OCI-LY3 (cell line): ENCODE measurements at regions not wholly inside any gene's neighbourhood (a gene's known extent, or its start where the extent isn't known, plus 50 kb on each side); places are given as distances from the start of the nearest gene placed in this dataset.

Source experiments
- H2AFZ ChIP-seq: fragments of 200-600, 300-600 bp; shearing (Covaris generic); 2 replicates; pipeline ENCODE4 v1.6.0; 2014; ENCODE audit warnings: antibody characterized with exemption, low read depth, low read length
- H3K27ac ChIP-seq: fragments of 200-600, 300-600 bp; sonication (generic); 2 replicates; pipeline ENCODE4 v1.5.1; 2014; ENCODE audit warnings: mild to moderate bottlenecking, low read length, moderate library complexity, mixed read lengths
- H3K27me3 ChIP-seq: fragments of 200-600, 300-600 bp; sonication (generic); 2 replicates; pipeline ENCODE4 v1.6.1; 2014; ENCODE audit warnings: low read depth, low read length, mixed read lengths
- H3K36me3 ChIP-seq: fragments of 200-600, 300-600 bp; sonication (generic); replicated peaks from 2 replicates; pipeline ENCODE3; 2014; ENCODE audit warnings: low read depth, low read length, mixed read lengths
- H3K4me1 ChIP-seq: fragments of 300-600, 200-600 bp; sonication (generic); 2 replicates; pipeline ENCODE4 v1.6.1; 2014; ENCODE audit warnings: low read length, mixed read lengths
- H3K4me2 ChIP-seq: fragments of 200-600, 300-600 bp; sonication (generic); 2 replicates; pipeline ENCODE4 v1.6.1; 2014; ENCODE audit warnings: low read length, mixed read lengths
- H3K4me3 ChIP-seq: fragments of 300-600, 200-600 bp; sonication (generic); 2 replicates; pipeline ENCODE4 v1.5.1; 2014; ENCODE audit warnings: antibody characterized with exemption, mild to moderate bottlenecking, low read length, moderate library complexity
- H3K79me2 ChIP-seq: fragments of 300-600, 200-600 bp; shearing (Covaris generic); 2 replicates; pipeline ENCODE4 v1.6.1; 2014; ENCODE audit warnings: mild to moderate bottlenecking, low read length, mixed read lengths
- H3K9ac ChIP-seq: fragments of 300-600, 200-600 bp; shearing (Covaris generic); 2 replicates; pipeline ENCODE4 v1.6.0; 2014; ENCODE audit warnings: mild to moderate bottlenecking, low read length, moderate library complexity
- H3K9me3 ChIP-seq: fragments of 200-600, 300-600 bp; shearing (Covaris generic); 2 replicates; pipeline ENCODE4 v1.6.1; 2014; ENCODE audit warnings: low read length, mixed read lengths; ENCODE audit not compliant: insufficient read depth
- H4K20me1 ChIP-seq: fragments of 200-600, 300-600 bp; sonication (generic); 2 replicates; pipeline ENCODE4 v1.6.1; 2016; ENCODE audit warnings: low read length, mixed read lengths; ENCODE audit not compliant: insufficient read depth
- EZH2phosphoT487 ChIP-seq: fragments of 200-600 bp; shearing (Covaris generic); IDR thresholded peaks from 2 replicates; pipeline ENCODE4 v1.6.1; 2018; ENCODE audit warnings: antibody characterized with exemption, mixed run types, low read depth
- TF ChIP-seq, protein P1 (sequence below): fragments of 200-600, 300-600 bp; sonication (generic); IDR thresholded peaks from 2 replicates; pipeline ENCODE4 v1.5.1; 2014; ENCODE audit warnings: antibody characterized with exemption, low read length, low read depth

DNA sequence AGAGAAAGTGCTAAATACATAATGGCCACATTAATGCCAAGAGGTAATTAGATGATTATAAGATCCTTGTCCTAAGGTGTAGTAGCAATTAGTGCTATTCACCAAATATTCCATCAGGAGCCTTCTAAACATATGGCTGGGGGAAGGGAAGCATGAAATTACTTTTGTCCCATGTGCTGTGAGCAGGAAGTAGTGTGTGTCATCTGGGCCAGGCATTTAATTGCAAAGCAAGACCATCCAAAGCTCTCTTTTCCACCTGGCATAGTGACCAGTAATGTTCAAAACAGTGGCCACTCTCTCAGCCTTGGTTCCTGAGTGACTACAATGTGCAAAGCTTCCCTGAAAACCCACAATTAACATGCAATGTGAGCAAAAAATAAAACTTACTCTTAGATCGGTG lies 144.2 kb upstream of the FAM241A start:
- Histone ChIP-seq H3K27me3 (no peaks in the 10 kb centered on the region), H3K9ac (no peak overlapping the region), H3K27ac (no peak overlapping the region), H3K4me2 (no peak overlapping the region), H3K4me1 (peaks cover 26% of the 10 kb centered on the region), H4K20me1 (no peaks in the 10 kb centered on the region), H2AFZ (peak overlapping the region; percentile 30; the same call in 1 of the 2 replicates), H3K79me2 (no peaks in the 10 kb centered on the region), H3K4me3 (no peak overlapping the region), H3K9me3 (no peaks in the 10 kb centered on the region), H3K36me3 (no peaks in the 10 kb centered on the region)
- TF ChIP-seq, protein P1, sequence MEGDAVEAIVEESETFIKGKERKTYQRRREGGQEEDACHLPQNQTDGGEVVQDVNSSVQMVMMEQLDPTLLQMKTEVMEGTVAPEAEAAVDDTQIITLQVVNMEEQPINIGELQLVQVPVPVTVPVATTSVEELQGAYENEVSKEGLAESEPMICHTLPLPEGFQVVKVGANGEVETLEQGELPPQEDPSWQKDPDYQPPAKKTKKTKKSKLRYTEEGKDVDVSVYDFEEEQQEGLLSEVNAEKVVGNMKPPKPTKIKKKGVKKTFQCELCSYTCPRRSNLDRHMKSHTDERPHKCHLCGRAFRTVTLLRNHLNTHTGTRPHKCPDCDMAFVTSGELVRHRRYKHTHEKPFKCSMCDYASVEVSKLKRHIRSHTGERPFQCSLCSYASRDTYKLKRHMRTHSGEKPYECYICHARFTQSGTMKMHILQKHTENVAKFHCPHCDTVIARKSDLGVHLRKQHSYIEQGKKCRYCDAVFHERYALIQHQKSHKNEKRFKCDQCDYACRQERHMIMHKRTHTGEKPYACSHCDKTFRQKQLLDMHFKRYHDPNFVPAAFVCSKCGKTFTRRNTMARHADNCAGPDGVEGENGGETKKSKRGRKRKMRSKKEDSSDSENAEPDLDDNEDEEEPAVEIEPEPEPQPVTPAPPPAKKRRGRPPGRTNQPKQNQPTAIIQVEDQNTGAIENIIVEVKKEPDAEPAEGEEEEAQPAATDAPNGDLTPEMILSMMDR: no peak
- no peak for TF ChIP-seq EZH2phosphoT487

DNA sequence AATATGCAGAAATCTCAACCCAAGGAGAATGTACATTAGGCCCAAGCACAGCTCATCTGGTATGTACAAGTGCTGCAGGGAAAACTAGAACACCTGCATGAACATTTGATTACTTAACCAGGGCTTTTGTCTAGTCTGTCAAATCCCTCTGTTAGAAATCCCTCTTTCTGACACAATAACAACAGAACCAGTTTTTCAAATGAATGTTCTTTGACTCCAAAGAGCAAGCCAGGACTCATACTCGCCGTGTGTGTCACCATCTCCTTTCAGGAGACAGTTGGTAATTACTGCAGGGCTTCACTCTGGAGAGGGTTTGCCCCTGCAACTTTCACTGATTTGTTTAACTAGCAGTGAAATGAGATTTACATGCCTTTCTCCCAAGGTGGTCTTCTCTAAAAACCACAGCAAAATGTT lies 143.0 kb upstream of the FAM241A start:
- Histone ChIP-seq H3K4me1 (peaks cover 17% of the 10 kb centered on the region), H3K36me3 (no peaks in the 10 kb centered on the region), H4K20me1 (no peaks in the 10 kb centered on the region), H3K9ac (no peak overlapping the region), H3K27ac (no peak overlapping the region), H3K9me3 (no peaks in the 10 kb centered on the region), H3K79me2 (no peaks in the 10 kb centered on the region), H3K4me3 (no peak overlapping the region), H3K27me3 (no peaks in the 10 kb centered on the region), H2AFZ (no peak overlapping the region), H3K4me2 (no peak overlapping the region)
- TF ChIP-seq EZH2phosphoT487: no peak
- TF ChIP-seq, protein P1: no peak

DNA sequence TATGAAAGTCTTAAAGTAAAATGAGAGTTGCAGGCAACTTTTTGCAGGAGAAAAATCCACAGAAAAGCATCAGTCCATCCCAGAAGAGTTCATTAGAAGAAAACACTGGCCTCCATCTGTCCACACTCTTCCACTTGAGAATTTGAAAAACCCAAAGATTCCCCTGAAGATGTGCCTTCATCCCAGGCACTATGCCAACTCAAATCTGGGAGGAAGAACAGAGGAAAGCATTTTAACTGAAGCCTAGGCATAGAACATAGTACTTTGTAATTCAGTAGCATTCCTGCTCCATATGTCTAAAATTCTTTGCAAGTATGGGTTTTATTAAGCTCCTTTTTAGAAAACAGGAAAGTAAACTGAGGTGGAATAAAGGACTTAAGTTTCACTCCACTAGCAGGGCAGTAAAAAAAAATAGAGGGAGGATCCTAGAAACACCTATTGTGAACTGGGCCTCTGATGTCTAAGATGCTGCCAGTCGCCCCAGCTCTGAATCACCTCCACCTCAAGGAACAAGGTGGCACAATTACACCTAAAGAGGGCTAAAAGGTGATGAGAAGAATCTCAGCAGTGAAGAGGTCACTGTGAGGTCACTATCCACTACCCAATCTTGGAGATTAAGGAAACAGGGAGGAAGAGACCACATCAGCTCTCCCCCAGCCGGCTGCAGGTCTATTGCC lies 141.9 kb upstream of the FAM241A start:
- Histone ChIP-seq H3K9me3 (no peaks in the 10 kb centered on the region), H3K36me3 (no peaks in the 10 kb centered on the region), H2AFZ (no peak overlapping the region), H4K20me1 (no peaks in the 10 kb centered on the region), H3K4me2 (no peak overlapping the region), H3K9ac (no peak overlapping the region), H3K27me3 (no peaks in the 10 kb centered on the region), H3K79me2 (no peaks in the 10 kb centered on the region), H3K27ac (no peak overlapping the region), H3K4me1 (peaks cover 19% of the 10 kb centered on the region), H3K4me3 (no peak overlapping the region)
- TF ChIP-seq, protein P1: no peak
- no peak for TF ChIP-seq EZH2phosphoT487

DNA sequence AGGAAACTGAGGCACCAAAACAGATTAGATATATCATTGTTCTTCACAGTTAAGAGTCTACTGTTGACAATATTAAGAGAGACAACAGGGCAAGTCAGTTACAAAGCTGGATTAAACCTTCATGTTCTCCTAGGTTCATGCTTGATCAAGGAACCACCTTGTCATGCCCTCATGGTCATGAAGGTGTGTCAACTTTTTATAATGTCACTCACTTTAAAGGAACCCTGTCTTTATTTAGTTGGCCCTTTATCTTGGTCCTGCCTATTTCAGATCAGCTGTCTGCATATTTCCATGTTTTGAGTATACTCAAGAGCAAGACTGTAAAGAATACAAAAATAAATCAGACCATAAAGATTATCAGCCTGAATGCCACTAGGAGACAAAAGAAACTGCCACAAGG lies 140.2 kb upstream of the FAM241A start:
- Histone ChIP-seq H3K79me2 (no peaks in the 10 kb centered on the region), H3K9me3 (no peaks in the 10 kb centered on the region), H3K4me2 (no peak overlapping the region), H2AFZ (0 out of 2 replicates have a peak overlapping the region, but pooled peaks have one; percentile 15), H3K27ac (no peak overlapping the region), H4K20me1 (no peaks in the 10 kb centered on the region), H3K36me3 (no peaks in the 10 kb centered on the region), H3K4me3 (no peak overlapping the region), H3K4me1 (peaks cover 19% of the 10 kb centered on the region), H3K27me3 (no peaks in the 10 kb centered on the region), H3K9ac (no peak overlapping the region)
- TF ChIP-seq, protein P1: no peak
- TF ChIP-seq EZH2phosphoT487: no peak
